RWPE2 (cell line): ENCODE measurements at regions not wholly inside any gene's neighbourhood (a gene's known extent, or its start where the extent isn't known, plus 50 kb on each side); places are given as distances from the start of the nearest gene placed in this dataset.

ENCODE experiments used
- ATAC-seq: fragments of 200-7000 bp; cut with Tn5 transposase; 3 replicates; pipeline ENCODE4 v1.9.1; 2021; ENCODE audit warnings: low read depth
- DNase-seq: peaks from one replicate; pipeline ENCODE4 v3.0.0-alpha.2; 2020; ENCODE audit warnings: low spot score
- H3K27ac ChIP-seq: fragments of 450-650 bp; 2 replicates; pipeline ENCODE4 v1.5.1; 2017; ENCODE audit warnings: mild to moderate bottlenecking; ENCODE audit not compliant: poor library complexity, severe bottlenecking
- H3K27me3 ChIP-seq: fragments of 250-450 bp; sonication (Bioruptor Pico); 2 replicates; pipeline ENCODE4 v1.5.1; 2021; ENCODE audit warnings: mild to moderate bottlenecking, moderate library complexity; ENCODE audit not compliant: insufficient read depth, poor library complexity, severe bottlenecking
- H3K36me3 ChIP-seq: fragments of 250-450 bp; sonication (Bioruptor Pico); 2 replicates; pipeline ENCODE4 v1.5.1; 2020; ENCODE audit warnings: low read depth, mild to moderate bottlenecking, moderate library complexity
- H3K4me1 ChIP-seq: fragments of 250-450 bp; sonication (Bioruptor Pico); 2 replicates; pipeline ENCODE4 v1.5.1; 2021; ENCODE audit warnings: mild to moderate bottlenecking, moderate library complexity; ENCODE audit not compliant: insufficient read depth, poor library complexity, severe bottlenecking
- H3K4me3 ChIP-seq: fragments of 250-450 bp; sonication (Bioruptor Pico); 2 replicates; pipeline ENCODE4 v1.5.1; 2021; ENCODE audit warnings: mild to moderate bottlenecking, moderate library complexity; ENCODE audit not compliant: severe bottlenecking
- H3K9me3 ChIP-seq: fragments of 250-450 bp; sonication (Bioruptor Pico); 2 replicates; pipeline ENCODE4 v1.5.1; 2021; ENCODE audit warnings: mild to moderate bottlenecking, moderate library complexity; ENCODE audit not compliant: severe bottlenecking
- TF ChIP-seq, protein P1 (sequence below): fragments of 450-650 bp; IDR thresholded peaks from one replicate; pipeline ENCODE4 v1.5.1; 2017; ENCODE audit warnings: mild to moderate bottlenecking, moderate library complexity; ENCODE audit not compliant: poor library complexity, severe bottlenecking

DNA sequence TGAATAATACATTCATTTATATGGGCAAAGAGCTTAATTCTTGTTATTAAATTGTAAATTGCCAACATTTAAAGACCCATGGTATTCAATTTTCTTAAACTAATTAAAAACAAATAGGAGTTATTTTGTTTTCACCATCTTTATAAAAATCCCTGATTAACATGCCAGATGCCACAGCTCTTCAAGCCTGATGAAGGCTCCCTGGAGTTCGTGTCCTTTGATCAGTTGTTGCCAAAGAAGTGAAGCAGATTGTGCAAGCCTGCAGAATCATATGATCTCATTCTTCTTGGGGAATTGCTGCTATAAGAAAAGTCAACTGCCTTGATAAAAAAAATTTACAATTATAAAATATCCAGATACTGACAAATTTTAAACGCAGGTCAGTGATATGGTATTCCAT lies 288.3 kb upstream of the PPFIA2 start:
- H3K36me3 ChIP-seq: no peaks in the 10 kb centered on the region
- H3K27me3 ChIP-seq: no peaks in the 10 kb centered on the region
- no peak overlapping the region for H3K4me3 ChIP-seq
- H3K4me1 ChIP-seq: no peaks in the 10 kb centered on the region
- ATAC-seq (no peak), DNase-seq (no peak)
- H3K9me3 ChIP-seq: no peaks in the 10 kb centered on the region
- H3K27ac ChIP-seq: no peak overlapping the region
- TF ChIP-seq, protein P1, sequence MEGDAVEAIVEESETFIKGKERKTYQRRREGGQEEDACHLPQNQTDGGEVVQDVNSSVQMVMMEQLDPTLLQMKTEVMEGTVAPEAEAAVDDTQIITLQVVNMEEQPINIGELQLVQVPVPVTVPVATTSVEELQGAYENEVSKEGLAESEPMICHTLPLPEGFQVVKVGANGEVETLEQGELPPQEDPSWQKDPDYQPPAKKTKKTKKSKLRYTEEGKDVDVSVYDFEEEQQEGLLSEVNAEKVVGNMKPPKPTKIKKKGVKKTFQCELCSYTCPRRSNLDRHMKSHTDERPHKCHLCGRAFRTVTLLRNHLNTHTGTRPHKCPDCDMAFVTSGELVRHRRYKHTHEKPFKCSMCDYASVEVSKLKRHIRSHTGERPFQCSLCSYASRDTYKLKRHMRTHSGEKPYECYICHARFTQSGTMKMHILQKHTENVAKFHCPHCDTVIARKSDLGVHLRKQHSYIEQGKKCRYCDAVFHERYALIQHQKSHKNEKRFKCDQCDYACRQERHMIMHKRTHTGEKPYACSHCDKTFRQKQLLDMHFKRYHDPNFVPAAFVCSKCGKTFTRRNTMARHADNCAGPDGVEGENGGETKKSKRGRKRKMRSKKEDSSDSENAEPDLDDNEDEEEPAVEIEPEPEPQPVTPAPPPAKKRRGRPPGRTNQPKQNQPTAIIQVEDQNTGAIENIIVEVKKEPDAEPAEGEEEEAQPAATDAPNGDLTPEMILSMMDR: no peak

DNA sequence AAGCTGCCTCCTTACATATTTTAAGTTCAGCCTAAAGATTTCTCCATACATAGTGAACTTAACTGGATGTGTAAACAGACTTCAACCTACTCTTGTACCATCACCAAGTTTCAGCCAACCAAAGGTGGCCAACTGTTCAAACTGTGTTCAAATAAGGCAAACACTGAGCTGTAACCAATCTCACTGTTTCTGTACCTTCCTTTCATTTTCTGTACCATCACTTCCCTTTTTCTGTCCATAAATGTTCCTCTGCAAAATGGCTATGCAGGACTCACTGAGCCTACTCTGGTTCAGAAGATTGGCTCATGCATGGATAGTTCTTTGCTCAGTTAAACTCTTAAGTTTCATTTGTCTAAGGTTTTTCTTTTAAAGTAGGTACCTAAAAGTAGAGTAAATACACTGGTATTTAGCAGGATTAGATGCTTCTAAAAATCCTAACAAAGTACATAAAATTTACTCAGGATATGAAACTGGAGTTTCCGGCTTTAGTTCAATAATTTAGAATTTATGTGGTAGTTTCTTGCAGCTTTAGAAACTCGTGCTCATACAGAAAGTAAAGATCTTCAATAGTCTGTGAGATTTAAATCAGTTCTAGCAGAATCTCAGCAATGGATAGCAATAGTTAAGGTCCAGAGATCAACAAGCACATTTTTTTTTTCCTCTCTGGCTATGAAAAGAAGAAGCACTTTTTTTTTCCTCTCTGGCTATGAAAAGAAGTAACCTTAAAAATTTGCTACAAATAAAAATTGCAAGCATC lies 282.0 kb upstream of the PPFIA2 start:
- DNase-seq: no peak
- Histone ChIP-seq H3K27ac (no peak overlapping the region), H3K4me3 (no peak overlapping the region), H3K27me3 (no peaks in the 10 kb centered on the region), H3K4me1 (no peaks in the 10 kb centered on the region), H3K36me3 (no peaks in the 10 kb centered on the region), H3K9me3 (no peaks in the 10 kb centered on the region)
- TF ChIP-seq, protein P1: no peak
- ATAC-seq: no peak

DNA sequence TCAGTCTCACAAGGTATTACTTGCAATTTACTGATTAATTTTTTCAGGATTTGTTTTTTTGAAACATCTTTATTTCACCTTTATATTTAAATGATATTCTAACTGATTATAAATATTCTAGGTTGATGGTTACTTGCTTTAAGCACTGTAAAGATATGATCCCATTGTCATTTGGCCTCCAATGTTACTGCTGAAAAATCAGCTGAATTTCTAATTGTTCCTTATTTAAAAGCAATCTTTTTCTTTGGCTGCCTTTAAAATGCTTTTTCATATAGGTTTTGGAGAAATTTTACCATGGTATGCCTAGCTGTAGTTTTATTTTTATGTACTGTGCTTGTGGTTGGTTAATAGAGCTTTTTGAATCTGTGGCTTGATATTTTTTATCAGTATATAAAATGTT lies 275.6 kb upstream of the PPFIA2 start:
- no peaks in the 10 kb centered on the region for H3K36me3 ChIP-seq
- no peaks in the 10 kb centered on the region for H3K27me3 ChIP-seq
- H3K9me3 ChIP-seq: peaks cover 2% of the 10 kb centered on the region
- DNase-seq (no peak), ATAC-seq (no peak)
- no peak overlapping the region for H3K27ac ChIP-seq
- TF ChIP-seq, protein P1: no peak
- no peak overlapping the region for H3K4me3 ChIP-seq
- no peaks in the 10 kb centered on the region for H3K4me1 ChIP-seq

DNA sequence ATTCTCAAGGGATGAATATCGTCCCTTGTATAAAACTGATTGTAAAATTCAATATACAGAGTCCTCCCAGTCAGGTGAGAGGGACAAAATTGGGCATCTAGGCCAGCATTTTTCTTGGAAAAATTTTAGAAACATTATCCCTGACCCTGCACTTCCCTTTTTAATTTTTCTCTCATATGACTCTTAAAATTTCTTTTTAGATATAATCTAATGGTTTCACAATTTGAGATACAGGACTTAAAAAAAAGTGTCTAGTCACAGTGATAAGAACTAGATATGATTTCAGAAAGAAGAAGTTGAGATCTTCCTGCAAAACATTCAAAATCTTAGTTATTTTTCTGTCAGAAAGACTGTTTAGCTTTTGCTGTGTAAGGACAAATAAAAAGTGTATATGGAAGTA lies 270.8 kb upstream of the PPFIA2 start:
- TF ChIP-seq, protein P1: no peak
- Histone ChIP-seq H3K4me3 (no peak overlapping the region), H3K36me3 (no peaks in the 10 kb centered on the region), H3K9me3 (no peaks in the 10 kb centered on the region), H3K4me1 (no peaks in the 10 kb centered on the region), H3K27ac (no peak overlapping the region), H3K27me3 (no peaks in the 10 kb centered on the region)
- no peak for DNase-seq
- no peak for ATAC-seq

DNA sequence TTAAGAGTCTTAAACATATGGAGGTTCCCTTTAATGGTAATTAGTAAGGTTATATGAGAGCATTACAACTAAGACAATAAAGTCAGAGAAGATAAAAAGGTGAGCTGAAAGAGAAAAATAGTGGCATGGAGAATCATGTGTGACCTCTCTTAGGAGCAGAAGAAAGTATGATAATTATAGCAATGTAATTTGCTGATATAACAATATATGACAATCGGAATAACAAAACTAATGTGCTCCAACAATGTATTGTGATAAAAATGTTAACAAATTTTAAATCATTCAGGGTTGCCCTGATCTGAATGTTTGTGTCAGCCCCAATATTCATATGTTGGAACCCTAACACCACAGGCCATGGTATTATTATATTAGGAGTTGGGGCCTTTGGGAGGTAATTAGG lies 269.6 kb upstream of the PPFIA2 start:
- no peaks in the 10 kb centered on the region for H3K4me1 ChIP-seq
- TF ChIP-seq, protein P1: no peak
- no peak overlapping the region for H3K4me3 ChIP-seq
- DNase-seq (no peak), ATAC-seq (no peak)
- no peaks in the 10 kb centered on the region for H3K27me3 ChIP-seq
- no peaks in the 10 kb centered on the region for H3K36me3 ChIP-seq
- H3K27ac ChIP-seq: no peak overlapping the region
- no peaks in the 10 kb centered on the region for H3K9me3 ChIP-seq
